ENCODE measurements at regions not wholly inside any gene's neighbourhood (a gene's known extent, or its start where the extent isn't known, plus 50 kb on each side); places are given as distances from the start of the nearest gene placed in this dataset.

- no peak for DNase-seq
Measured at GRCh38 chr4:156029691-156030090, 76.0 kb upstream of the CTSO start.

GRCh38 chr4:156021298-156021697 is 67.6 kb upstream of the CTSO start:
- DNase-seq, result no peak

- DNase-seq, result no peak
Measured at GRCh38 chr4:156019246-156019645, 65.6 kb upstream of the CTSO start.

GRCh38 chr4:156018383-156018782 is 64.7 kb upstream of the CTSO start:
- no peak for DNase-seq

GRCh38 chr4:156015781-156016180 is 62.1 kb upstream of the CTSO start:
- DNase-seq, result no peak

GRCh38 chr4:156006192-156006591 is 52.5 kb upstream of the CTSO start:
- DNase-seq, result no peak
